Fibroblast of peridontal ligament (primary cell): ENCODE measurements at regions not wholly inside any gene's neighbourhood (a gene's known extent, or its start where the extent isn't known, plus 50 kb on each side); places are given as distances from the start of the nearest gene placed in this dataset.
"Not testable (repeated sequence)": the region's sequence is repeated elsewhere in the genome, so short reads cannot be mapped to it uniquely, and the experiment has no call there.

Source experiments
- DNase-seq: peaks from one replicate; pipeline ENCODE4 v3.0.0-alpha.2; 2010; ENCODE audit errors: extremely low read depth

DNA sequence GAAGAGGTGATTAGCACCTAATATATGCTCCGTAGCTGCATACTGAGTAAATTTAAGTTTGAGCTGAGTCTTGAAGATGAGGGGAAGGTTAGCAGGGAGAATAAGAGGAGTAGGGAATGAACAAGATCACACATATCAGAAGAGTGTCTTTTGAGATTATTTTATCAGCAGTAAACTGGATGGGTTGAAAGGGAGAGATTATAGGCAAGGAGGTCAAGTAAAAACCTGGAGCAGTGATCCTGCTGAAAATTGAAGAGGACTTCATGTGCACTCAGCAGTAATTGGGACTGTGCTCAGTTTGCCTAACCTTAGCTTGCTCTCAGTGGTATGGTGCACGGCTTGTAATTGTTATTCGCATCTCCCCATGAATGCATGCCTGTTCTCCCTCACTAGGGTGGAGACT lies 79.5 kb upstream of the PICALM start:
- DNase-seq, result no peak

DNA sequence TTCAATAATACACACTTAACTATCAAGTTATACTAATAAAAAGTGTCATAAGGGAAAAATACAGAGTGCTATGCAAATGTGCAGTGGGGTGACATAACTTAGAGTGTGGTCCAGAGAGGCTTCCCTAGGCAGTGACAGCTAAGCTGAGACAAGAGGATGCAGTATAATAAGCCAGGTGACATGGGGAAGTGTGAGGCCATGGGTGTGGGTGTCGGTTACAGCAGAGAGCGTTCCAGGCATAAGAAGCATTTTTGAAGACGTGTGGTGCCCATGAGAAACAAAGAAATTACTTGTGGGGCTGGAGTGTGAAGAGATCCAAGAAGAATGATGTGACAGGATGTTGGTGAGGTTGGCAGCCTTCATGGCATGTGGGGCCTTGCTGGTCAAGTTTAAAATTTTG lies 78.1 kb upstream of the PICALM start:
- DNase-seq, result no peak

DNA sequence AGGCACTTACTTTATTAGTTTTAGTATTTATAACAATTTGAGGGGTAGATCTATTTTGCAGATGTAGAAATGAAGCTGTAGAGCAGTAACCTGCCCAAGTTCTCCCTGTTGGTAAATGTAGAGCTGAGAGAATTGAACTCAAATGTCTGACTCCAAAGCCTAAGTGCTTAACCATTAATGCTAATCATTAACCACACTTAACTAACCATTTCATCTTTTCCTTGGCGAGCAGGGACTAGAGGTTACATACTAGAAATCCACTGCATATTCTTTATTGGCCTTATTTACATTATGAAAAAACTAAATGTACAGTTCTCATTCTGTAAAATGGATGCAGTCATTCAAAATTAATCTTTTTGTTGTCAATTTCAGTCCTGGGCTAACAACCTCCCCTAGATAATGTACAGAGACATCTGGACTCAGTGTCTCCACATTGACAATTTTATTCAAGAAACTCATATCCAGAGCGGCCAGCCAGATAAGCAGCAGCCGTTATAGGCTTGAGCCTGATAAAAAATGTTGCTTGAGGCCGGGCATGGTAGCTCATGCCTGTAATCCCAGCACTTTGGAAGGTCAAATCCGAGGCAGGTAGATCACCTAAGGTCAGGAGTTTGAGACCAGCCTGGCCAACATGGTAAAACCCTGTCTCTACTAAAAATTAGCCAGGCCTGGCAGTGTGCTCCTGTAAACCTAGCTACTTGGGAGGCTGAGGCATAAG lies 76.7 kb upstream of the PICALM start:
- DNase-seq, result no peak

DNA sequence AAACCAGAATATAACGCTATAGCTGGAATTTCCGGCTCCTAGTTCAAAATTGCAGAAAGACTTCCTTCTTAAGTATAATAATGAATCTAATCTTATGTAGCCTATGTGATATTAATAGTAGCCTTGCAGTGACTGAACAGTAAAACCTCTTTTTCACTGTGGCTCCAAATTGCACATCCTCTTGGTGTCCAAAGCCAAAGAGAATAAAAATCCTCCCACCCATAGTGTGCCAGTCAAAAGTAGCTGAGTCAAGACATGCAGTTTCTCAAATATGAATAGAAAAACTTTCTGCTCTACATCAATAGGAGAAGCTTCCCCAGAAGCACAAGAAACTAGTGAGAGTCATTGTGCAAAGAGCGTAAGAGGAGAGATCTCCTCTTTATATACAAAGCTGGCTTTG lies 76.0 kb upstream of the PICALM start:
- no peak for DNase-seq

DNA sequence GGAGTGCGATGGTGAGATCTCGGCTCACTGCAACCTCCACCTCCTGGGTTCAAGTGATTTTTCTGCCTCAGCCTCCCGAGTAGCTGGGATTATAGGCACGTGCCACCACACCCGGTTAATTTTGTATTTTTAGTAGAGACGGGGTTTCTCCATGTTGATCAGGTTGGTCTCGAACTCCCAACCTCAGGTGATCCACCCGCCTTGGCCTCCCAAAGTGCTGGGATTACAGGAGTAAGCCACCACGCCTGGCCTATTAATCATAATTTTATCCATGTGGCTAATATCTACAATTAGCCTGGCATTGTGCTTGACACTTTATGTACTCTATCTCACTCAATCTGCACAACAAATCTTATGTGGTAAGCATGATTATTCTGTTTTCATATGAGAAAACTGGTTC lies 75.2 kb upstream of the PICALM start:
- not testable (repeated sequence) for DNase-seq

DNA sequence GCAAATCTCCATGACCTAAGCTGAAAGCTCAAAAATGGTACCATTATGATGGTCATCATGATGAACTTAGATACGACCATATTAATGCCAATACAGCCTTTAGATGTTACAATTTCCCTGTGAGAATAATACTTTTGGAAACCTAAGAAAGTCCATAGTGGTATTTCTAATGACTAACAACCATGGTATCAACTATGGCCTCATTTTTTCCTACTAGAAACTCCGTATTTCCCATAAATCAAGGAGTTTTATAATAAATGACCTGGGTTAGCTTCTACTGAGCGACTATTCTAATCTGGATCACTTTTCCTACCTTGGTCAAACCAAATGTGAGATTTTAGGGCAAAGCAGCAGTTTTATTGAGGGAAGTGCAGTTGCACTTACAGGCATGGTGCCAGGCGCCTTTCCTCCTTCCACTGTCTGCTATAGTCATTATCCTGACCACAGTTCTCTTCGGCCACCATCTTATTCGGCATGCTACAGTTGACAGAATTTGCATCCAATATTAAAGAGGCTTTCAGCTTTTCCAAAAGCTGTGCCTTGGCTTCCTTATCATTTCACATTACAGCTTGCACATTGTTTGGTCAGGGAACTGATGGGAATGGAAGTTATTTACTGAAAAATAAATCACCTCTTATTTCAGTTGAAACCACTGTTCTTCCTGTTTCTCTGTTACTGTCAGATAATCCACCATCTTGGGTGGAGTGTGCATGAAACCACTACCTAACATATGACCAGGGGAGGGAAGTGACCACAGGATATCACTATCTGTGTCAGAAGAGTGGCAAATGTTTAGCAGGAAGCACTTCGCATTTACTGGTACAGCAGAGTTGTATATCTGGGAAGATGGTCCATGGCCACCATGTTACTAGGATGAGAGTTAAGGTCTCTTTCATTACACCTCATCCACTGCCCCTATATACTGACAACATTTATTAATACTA lies 74.5 kb upstream of the PICALM start:
- DNase-seq, result no peak

DNA sequence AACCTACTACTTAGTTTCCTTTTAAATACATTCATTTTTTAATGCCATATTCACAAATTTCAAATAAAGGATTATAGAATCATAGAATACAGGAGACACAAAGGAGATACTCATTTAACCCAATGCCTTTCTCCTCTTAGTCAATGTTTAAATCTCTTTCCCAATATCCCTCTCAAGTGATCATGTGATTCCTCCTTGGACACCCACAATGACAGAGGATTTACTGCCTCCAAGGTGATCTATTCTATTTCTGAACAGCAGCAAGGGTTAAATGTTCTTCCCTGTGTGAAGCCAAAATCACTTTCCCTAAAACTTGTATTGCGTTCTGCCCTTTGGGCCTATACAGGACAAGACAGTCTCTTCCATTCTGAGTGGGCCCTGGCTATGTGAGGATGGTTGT lies 73.3 kb upstream of the PICALM start:
- DNase-seq, result no peak

DNA sequence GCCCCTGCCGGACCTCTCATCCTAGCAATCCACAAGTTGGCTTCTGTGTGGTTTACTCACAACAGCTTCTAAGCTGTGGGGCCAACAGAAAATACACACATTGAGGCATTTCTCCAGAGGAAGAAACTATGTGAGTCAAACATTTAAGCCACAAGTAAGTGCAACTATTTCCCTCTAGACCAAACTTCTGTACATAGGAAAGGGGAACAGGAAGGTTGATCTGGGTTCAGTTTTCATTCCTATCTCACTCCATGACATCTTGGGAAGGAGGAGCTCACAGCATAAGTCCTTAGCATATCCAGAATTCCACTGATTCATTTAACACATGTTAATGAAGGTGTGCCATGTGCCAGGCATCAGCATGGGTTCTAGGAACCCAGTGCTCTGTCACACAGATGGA lies 72.8 kb upstream of the PICALM start:
- DNase-seq, result peak; percentile 51

DNA sequence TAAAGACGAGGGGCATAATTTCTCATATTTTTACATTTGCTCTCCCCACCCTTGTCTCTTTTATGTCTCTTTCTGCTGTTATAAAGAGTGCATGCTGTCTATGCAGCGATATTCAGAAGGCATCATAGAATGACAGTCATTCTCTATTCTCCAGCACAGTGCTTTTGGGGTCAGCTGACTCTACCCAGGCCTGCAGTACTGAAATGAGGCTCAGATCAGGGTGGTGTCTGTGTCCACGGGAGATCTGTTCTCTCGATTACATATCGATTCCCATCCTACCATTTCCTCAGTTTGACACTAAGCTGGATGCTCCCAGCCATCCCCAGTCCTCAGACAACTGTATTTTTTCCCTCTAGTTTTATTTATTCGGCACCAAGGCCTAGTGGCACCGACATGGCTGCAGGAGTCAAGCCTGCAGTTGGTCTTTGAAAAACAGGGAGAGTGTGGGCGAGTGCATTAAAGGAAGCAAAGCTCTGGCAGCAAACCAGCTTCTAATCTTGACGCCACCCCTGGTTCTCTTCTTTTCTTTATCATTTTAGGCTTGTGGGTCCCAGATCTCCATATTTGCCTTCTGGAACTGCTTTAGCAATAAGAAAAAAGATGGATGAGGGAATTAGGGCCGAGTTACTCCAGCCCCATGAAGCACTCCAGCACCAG lies 71.6 kb upstream of the PICALM start:
- no peak for DNase-seq

DNA sequence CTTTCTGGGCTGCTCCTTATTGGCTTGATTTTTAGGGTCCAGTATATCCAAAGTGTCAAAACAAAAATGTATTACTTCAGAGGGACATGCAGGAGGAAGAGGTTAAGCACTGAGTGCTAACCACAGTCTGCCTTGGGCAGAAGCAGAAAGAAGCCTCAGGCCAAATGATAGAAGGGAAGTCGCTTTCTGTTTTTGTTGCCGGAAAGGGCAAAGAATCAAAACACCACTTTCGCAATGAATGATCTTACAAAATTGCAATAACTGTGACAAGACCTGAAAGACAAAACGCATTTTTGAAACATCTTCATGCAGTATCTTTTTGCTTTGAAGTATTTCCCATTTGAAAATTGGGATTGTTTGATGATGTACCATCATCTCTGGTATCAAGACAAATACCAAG lies 70.1 kb upstream of the PICALM start:
- peak; percentile 24 for DNase-seq

DNA sequence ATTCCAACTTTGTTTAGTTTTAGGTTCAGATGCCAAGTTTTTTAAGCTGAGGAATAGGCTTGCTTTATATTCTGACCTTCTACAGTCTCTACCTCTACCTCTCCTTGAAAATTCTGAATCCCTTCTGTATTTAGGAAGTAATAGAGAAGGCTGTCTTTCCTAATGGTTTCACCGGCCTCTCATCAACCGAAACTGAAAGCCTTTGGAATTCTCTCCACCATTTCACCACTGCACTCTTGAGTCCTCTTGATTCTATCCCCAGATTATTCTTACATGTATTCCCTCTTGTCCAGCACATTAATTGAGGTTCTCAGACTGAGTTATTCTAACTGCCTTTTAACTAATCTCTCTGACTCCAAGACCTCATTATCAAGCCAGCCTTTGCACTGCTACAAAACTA lies 67.7 kb upstream of the PICALM start:
- peak; percentile 39 for DNase-seq

DNA sequence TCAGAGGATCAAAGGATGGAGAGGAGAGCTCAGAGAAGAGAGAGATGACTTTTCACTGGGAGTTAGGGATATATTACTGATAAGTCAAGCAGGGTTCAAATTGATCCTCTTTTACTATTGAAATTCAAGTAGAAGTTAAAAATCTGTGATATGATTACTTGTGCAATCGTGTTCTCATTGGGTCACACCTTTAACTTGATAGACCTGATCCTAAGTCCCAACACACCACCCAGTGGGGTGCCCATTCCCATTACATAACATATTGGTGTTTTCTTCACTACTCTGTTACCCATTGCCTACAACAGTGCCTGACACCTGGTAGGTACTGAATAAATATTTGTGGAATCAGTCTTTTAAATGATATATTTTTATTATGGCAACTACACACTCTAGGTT lies 66.4 kb upstream of the PICALM start:
- DNase-seq, result no peak

DNA sequence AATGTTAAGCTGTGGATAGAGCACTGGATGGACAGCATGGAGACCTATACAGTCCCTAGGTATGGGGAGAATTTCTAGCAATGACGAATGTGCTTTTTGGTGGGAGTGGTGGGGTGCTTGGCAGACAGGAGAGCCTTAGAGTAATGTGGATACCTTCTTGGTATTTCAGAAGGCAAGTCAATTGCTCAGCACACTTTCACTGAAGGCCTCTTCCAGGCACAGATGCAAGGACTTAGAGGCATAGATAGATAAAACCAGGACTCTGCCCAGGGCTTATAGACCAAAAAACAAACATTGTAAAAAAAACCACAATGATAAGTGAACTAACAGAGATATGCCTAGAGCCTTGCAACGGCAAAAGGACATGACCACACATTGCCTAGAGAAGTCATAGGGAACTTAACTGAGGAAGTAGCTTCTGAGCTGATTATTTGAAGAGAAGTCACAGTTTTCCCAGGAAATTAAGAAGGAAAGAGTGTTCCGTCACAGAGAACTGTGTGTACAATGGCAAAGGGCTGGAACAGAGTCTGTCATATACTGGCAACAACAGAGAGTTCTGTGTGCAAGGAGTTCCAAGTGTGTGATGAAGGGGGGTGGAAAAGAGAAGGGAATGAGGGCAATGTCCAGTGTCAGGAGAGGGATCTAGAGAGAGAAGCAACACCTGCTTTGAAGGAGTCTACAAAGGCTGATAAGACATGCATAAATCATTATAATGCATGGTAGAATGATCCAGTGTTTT lies 65.9 kb upstream of the PICALM start:
- DNase-seq, result no peak

DNA sequence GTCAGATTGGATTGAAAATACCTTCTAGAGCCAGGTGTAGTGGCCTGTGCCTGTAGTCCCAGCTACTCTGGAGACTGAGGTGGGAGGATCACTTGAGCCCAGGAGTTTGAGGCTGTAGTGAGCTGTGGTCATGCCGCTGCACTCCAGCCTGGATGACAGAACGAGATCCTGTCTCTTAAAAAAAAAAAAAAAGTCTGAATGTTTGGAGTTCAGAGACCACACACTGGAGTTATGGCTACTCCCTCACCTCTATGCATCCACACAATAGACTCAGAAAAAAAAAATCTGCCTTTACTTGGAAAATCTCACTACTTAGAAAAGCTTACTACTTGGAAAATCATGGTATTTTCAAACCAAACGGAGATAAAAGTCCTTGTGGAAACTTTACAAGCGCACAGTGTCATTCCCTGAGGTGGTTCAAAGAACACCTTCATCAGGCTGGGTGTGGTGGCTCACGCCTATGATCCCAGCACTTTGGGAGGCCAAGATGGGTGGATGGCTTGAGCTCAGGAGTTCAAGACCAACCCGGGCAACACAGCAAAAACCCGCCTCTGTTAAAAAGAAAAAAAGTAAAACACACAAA lies 63.9 kb upstream of the PICALM start:
- DNase-seq, result no peak

DNA sequence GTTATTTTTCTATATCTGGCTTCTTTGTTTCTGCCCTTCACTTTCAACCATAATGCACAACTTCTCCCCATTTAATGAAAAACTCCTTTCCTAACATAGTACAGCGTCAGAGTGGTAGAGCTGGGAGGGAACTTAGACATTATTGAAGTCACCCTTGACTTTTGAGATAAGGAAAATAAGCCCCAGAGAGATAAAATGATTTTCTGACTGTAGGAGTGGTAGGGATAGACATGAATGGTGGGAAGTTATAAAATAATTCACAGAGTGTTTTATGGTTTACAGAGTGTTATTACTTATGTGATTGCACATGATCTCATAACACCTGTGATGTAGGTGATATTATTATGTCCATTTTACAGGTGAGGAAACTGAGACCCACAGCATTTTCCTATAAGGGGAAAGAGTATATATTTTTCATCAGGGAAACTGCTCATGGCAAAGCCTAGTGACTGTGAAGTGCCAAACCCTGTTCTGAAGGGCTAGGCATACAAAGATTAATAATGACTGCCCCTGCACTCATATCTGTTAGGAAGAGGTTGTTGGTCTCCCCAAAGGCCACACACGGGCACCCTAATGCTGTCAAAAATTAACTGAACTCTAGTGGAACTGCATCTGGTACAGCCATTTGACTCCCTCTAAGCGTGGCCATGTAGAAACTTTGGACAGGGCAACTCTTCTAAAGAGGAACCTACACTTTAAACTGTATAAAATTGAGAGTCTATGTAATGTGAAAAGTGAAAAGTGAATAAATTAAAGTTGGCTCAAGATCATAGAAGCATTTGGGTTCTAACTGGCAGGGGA lies 61.1 kb upstream of the PICALM start:
- no peak for DNase-seq

DNA sequence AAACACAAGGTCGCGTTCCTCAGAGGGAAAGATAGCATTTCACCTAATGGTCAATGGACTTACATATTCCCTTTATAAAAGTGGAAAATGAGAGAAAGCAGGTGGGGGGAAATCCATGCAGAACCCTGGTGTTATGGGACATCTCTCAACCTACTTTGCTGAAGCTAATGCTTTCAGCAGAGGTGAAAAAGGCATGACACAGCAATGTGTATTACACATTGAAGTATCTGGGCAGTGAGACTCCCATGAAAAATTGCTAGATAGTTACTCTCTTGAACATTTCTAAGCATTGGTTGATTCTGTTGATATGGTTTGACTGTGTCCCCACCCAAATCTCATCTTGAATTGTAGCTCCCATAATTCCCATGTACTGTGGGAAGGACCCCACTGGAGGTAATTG lies 60.0 kb upstream of the PICALM start:
- no peak for DNase-seq

DNA sequence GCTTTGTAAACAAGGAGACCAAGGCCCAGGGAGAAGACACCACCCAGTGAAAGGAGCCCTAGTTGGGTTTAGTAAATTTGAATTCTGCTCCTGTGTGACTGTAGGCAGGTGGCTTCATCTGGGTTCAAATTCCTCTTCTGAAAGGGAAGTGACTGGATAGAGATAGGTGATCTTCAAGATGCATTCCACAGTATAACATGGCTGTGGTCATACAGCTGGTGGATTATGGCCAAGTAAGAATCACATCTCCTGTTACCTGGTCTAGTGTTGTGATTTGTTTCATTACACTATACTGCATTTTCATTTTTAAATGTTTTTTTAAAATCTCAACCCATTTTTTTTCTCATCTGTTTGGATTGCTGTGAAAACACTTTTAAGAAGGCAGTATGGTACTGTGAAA lies 58.0 kb upstream of the PICALM start:
- DNase-seq, result no peak

DNA sequence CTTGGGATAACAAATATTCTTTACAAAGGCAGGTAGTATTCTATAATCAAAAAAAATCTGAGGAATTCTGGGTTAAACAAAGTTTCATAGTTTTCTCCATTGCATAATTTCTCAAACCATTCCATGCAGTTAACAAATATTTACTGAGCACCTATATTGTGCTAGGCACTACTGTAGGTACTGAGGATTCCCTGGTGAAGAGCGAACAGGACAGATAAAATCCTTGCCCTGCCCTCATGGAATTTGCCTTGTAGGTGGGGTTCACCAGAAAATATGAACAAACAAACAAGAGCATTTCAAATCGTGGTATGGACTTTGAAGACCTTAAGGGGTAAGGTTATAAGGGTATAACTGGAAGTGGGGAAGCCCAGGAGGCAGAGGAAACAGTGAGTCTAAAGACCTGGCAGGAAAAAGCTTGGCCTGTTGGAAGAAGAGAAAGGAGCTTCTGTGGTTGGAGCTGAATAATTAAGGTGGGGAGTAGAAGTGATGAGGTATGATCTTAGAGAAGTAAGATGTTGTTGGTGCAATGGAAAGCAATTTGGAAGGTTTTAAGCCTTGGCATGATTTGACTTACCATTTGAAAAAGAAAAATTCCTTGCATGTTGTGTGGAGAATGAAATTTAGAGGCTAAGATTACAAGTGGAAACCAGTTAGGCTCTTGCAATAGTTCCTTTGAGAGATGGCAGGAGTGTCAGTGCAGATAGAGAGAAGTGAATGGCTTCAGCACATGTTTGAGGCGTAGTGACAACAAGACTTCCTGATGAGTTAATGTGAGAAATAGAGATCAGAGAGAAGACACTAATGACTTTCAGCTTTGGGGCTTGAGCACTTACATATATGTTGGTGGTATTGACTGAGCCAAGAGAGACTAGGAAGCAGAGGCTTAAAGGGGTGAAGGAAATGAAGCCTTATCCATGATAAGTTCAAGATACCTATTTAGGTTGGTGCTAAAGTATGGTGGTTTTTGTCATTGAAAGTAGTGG lies 55.7 kb upstream of the PICALM start:
- no peak for DNase-seq

DNA sequence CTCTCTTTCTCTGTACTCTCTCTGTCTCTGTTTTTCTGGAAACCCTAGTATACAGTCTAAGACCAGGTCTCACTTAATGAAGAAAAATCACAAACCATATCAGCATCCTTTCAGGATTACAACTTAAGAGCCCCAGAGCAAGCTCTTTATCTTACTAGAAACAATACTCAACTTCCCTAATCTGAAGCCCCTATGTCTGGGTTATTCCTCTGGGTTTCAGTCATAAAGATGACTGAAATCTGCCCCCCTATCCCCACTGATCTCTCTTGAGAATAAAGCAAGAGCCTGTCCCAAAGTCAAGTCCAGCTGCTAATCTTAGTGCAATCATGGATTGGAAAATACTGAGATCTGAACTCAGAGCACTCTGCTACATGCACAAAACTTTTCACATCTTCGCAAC lies 53.9 kb upstream of the PICALM start:
- DNase-seq, result no peak

DNA sequence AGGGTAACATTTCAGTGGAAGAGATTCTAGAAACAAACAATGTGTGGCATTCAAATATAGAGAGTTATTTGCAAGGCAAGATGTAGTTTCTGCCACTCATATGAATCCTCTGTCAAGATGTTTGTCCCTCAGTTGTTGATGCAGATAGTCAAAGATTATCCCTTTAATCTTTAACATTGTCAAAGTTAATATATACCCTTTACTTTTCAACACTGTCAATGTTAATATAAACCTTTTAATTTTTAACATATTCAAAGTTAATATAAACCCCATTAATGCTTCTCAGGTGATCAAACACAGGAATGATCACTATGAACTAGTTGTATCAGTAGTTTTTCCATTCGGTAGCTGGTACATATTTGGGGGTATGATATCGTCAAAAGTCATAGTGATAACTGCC lies 51.9 kb upstream of the PICALM start:
- DNase-seq, result no peak
